GM23248 (cell line): ENCODE measurements at regions not wholly inside any gene's neighbourhood (a gene's known extent, or its start where the extent isn't known, plus 50 kb on each side); places are given as distances from the start of the nearest gene placed in this dataset.

ENCODE experiments used
- EZH2 ChIP-seq: fragments of 200-600 bp; sonication (generic); IDR thresholded peaks from 2 replicates; pipeline ENCODE4 v1.6.1; 2018; ENCODE audit warnings: antibody characterized with exemption, mild to moderate bottlenecking; ENCODE audit not compliant: insufficient read depth, poor library complexity, severe bottlenecking
- EZH2phosphoT487 ChIP-seq: fragments of 200-600 bp; sonication (generic); IDR thresholded peaks from 2 replicates; pipeline ENCODE4 v1.6.1; 2018; ENCODE audit warnings: antibody characterized with exemption, moderate library complexity, mild to moderate bottlenecking, low read depth; ENCODE audit not compliant: insufficient read depth

- TF ChIP-seq EZH2 (no peak), EZH2phosphoT487 (no peak)
Measured at GRCh38 chrX:63417649-63418048, 66.5 kb upstream of the SPIN4 start.
